ENCODE measurements at regions not wholly inside any gene's neighbourhood (a gene's known extent, or its start where the extent isn't known, plus 50 kb on each side); places are given as distances from the start of the nearest gene placed in this dataset.

DNA sequence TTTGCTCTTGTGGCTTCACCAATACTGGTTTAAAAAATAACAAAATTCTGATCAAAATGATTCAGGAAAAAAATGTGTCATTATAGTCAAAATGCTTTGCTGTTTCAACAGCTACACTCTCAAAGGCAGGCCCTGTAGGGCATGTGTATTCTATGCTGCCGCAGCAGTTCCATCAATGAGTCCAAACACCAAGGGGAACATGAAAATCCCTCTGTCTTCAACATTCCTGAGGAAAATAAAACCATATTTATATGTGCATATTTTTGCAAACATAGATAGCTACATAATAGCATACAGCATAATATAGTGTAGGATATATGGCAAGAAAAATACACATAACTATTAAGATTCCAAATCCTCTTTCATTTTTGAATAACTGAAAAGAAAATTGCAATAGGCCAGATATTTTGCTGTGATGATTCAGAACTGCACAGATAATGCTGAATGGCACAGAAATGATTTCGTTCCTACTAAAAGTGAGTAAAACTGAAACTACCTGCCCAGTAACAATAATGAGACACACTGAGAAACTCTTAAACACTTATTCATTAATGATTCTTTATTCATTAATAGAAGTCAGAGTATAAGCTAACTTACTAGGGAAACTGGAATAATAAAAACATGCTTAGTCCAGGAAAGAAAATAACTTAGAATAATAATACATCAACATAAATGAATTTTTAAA lies 343.8 kb downstream of the SUCLG1 start:
- TF ChIP-seq CHD4 (IDR thresholded peaks at IDR 0.05) (no peak), SMAD5 (IDR thresholded peaks at IDR 0.05; ENCODE audit: low read depth) (no peak), TCF12 (IDR thresholded peaks at IDR 0.05; ENCODE audit: low read depth, low read length) (no peak), RCOR1 (conservative IDR thresholded peaks at IDR 0.05; ENCODE audit: low read depth, low read length) (no peak), BMI1 (IDR thresholded peaks at IDR 0.05; ENCODE audit: borderline replicate concordance) (no peak), JUNB (IDR thresholded peaks at IDR 0.05) (peak; percentile 21; the same call in 1 of the 2 replicates), CBX5 (IDR thresholded peaks at IDR 0.05; ENCODE audit: low read depth) (no peak)
- TF ChIP-seq, protein P1, sequence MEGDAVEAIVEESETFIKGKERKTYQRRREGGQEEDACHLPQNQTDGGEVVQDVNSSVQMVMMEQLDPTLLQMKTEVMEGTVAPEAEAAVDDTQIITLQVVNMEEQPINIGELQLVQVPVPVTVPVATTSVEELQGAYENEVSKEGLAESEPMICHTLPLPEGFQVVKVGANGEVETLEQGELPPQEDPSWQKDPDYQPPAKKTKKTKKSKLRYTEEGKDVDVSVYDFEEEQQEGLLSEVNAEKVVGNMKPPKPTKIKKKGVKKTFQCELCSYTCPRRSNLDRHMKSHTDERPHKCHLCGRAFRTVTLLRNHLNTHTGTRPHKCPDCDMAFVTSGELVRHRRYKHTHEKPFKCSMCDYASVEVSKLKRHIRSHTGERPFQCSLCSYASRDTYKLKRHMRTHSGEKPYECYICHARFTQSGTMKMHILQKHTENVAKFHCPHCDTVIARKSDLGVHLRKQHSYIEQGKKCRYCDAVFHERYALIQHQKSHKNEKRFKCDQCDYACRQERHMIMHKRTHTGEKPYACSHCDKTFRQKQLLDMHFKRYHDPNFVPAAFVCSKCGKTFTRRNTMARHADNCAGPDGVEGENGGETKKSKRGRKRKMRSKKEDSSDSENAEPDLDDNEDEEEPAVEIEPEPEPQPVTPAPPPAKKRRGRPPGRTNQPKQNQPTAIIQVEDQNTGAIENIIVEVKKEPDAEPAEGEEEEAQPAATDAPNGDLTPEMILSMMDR (IDR thresholded peaks at IDR 0.05 in 2 of 3, conservative IDR thresholded peaks at IDR 0.05 in 1 of 3; ENCODE audit: control insufficient read depth in 2 of 3, extremely low read depth in 1 of 3, insufficient read depth in 1 of 3, low read depth in 3 of 3, low read length in 3 of 3) = no peak
- TF ChIP-seq, protein P2, sequence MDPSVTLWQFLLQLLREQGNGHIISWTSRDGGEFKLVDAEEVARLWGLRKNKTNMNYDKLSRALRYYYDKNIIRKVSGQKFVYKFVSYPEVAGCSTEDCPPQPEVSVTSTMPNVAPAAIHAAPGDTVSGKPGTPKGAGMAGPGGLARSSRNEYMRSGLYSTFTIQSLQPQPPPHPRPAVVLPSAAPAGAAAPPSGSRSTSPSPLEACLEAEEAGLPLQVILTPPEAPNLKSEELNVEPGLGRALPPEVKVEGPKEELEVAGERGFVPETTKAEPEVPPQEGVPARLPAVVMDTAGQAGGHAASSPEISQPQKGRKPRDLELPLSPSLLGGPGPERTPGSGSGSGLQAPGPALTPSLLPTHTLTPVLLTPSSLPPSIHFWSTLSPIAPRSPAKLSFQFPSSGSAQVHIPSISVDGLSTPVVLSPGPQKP (IDR thresholded peaks at IDR 0.05; ENCODE audit: low read depth, low read length) = no peak
